Prostate gland (tissue), 2 donors: ENCODE measurements at regions not wholly inside any gene's neighbourhood (a gene's known extent, or its start where the extent isn't known, plus 50 kb on each side); places are given as distances from the start of the nearest gene placed in this dataset.

Experiments used
- DNase-seq: peaks from one replicate; pipeline ENCODE4 v3.0.0-alpha.2; 2019; ENCODE audit warnings: low spot score
- H3K27ac ChIP-seq, 2 donors: fragments of 200-600 bp; sonication (generic); 2 replicates each; pipeline ENCODE4 v1.5.1; 2017 to 2019
- H3K27me3 ChIP-seq: fragments of 200-600 bp; sonication (generic); replicated peaks from 2 replicates; pipeline ENCODE4 v1.5.1; 2019; ENCODE audit not compliant: insufficient read depth
- H3K36me3 ChIP-seq, 2 donors: fragments of 200-600 bp; sonication (generic); 1 replicate in 1 of 2; 2 replicates in 1 of 2; pipeline versions ENCODE4 v1.5.1 to v1.8.1; 2017 to 2019
- H3K4me1 ChIP-seq: fragments of 200-600 bp; sonication (generic); replicated peaks from 2 replicates; pipeline ENCODE4 v1.5.1; 2019
- H3K4me3 ChIP-seq, 2 donors: fragments of 200-600 bp; sonication (generic); 2 replicates each; pipeline ENCODE4 v1.5.1; 2017 to 2019
- H3K9me3 ChIP-seq: fragments of 200-600 bp; sonication (generic); 2 replicates; pipeline ENCODE4 v1.5.1; 2017
- CTCF ChIP-seq, 4 experiments: fragments of 200-600 bp in 2 of 4; fragments of 450-650 bp in 2 of 4; sonication (generic) in 2 of 4; IDR thresholded peaks; 1 replicate in 3 of 4; 2 replicates in 1 of 4; pipeline ENCODE4 v1.5.1; 2016 to 2019; ENCODE audit warnings: antibody characterized with exemption in 4 of 4, mild to moderate bottlenecking in 2 of 4, moderate library complexity in 2 of 4
- POLR2A ChIP-seq: fragments of 450-650 bp; IDR thresholded peaks from one replicate; pipeline ENCODE4 v1.6.1; 2016; ENCODE audit warnings: antibody characterized with exemption, mild to moderate bottlenecking
- POLR2AphosphoS5 ChIP-seq: sonication (generic); formaldehyde crosslinking; IDR thresholded peaks from one replicate; pipeline ENCODE4 v1.6.1; 2017; ENCODE audit warnings: antibody characterized with exemption
- WGBS: methylation state at CpG from one replicate; pipeline ENCODE4 v1.1.5; 2018; 5-methylcytosine and 5-hydroxymethylcytosine counted together
- intact Hi-C: fragments of 100-400 bp; cut with DNase I; formaldehyde crosslinking; loops from one replicate; pipeline ENCODE4 v1.14.2; 2022

DNA sequence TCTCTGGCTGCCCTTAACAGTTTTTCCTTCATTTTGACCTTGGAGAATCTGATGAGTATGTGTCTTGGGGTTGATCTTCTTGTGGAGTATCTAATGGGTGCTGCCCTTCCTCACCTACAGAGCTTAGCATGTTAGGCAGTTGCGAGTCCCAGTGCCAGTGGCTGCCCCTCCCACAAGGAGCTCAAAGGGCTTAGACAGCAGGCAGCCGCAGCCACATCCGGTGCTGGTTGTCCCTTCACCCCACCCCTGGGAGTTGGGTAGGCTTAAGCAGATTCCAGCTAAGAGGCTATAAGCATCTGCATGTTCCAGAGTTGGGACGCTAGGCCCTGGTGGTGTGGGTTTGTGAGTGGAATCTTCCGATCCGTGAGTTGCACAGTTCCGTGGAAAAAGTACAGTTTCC is 322.1 kb upstream of the ARX start:
- Histone ChIP-seq H3K36me3 (no peaks in the 10 kb centered on the region), H3K4me1 (no peaks in the 10 kb centered on the region), H3K27me3 (no peaks in the 10 kb centered on the region), H3K27ac (no peak overlapping the region), H3K4me3 (no peak overlapping the region), H3K9me3 (no peaks in the 10 kb centered on the region)
- DNase-seq = no peak
- WGBS = 81% methylated on average over 2 of the region's 7 CpGs
- TF ChIP-seq POLR2A (no peak), CTCF (IDR thresholded peaks at IDR 0.05) (no peak), POLR2AphosphoS5 (no peak)
- intact Hi-C loops = no loop called here

- no peaks in the 10 kb centered on the region for H3K36me3 ChIP-seq
Observed at GRCh38 chrX:25300994-25301393, 285.2 kb upstream of the ARX start.

DNA sequence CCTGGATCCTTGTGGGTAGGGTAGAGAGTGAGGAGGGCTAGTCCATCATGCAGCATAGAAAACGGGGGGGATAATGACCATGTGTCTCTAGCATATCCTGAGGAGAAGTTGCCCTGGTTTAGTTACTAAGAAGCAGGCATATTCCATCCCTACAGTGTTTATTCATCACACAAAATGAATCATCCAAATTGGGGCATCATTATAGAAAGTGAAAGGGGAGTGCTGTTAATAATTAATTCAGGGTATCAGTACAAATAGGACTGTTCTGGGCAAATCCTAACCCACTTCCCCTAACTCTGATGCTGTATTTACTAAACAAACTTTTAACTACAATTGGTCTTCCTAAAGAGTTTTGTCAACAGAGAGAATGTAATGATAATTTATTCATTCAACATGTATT is 281.1 kb upstream of the ARX start:
- no peak for DNase-seq
- WGBS = 69% methylated on average over 1 of the region's 1 CpG
- intact Hi-C loops = no loop called here
- TF ChIP-seq POLR2AphosphoS5 (no peak), POLR2A (no peak), CTCF (IDR thresholded peaks at IDR 0.05) (no peak)
- no peak overlapping the region for H3K4me3 ChIP-seq
- H3K27ac ChIP-seq = no peak overlapping the region
- H3K36me3 ChIP-seq = no peaks in the 10 kb centered on the region
- H3K27me3 ChIP-seq = no peaks in the 10 kb centered on the region
- H3K9me3 ChIP-seq = no peaks in the 10 kb centered on the region
- H3K4me1 ChIP-seq = no peaks in the 10 kb centered on the region

More at GRCh38 chrX:25300994-25301393, 285.2 kb upstream of the ARX start:
- Histone ChIP-seq H3K9me3 (no peaks in the 10 kb centered on the region), H3K4me3 (no peak overlapping the region), H3K27ac (no peak overlapping the region), H3K27me3 (no peaks in the 10 kb centered on the region), H3K4me1 (no peaks in the 10 kb centered on the region)
- intact Hi-C loops = no loop called here
- WGBS = 76% methylated on average over 2 of the region's 2 CpGs
- DNase-seq = no peak
- TF ChIP-seq CTCF (IDR thresholded peaks at IDR 0.05) = no peak
- no peak for TF ChIP-seq POLR2AphosphoS5
- no peak for TF ChIP-seq POLR2A

- no peaks in the 10 kb centered on the region for H3K27me3 ChIP-seq
- no peak overlapping the region for H3K4me3 ChIP-seq
- H3K36me3 ChIP-seq = no peaks in the 10 kb centered on the region
- no peak for DNase-seq
- H3K4me1 ChIP-seq = no peaks in the 10 kb centered on the region
- intact Hi-C loops = no loop called here
- H3K27ac ChIP-seq = no peak overlapping the region
- no peaks in the 10 kb centered on the region for H3K9me3 ChIP-seq
- 26% methylated on average over 4 of the region's 4 CpGs for WGBS
- TF ChIP-seq POLR2A (no peak), CTCF (IDR thresholded peaks at IDR 0.05) (no peak), POLR2AphosphoS5 (no peak)
Observed at GRCh38 chrX:25295466-25295865, 279.7 kb upstream of the ARX start.

DNA sequence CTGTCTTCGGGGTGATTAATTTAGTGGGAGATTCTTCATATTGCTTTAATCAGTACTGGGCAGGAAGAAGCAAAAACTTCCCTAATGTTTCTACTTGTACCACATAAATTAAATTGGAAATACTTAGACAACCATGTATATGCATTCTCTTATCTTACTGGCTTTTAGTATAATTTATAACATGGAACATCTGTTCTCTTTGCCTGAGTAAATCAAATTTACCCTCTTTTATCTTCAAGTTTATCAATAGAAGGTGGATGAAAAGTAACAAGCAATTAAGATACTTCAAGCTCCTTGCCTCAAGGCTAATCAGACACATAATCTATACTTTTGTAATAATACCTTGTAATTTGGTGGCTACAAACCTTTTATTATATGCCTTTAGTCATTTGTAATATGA is 274.4 kb upstream of the ARX start:
- Histone ChIP-seq H3K36me3 (no peaks in the 10 kb centered on the region), H3K4me3 (no peak overlapping the region), H3K4me1 (no peaks in the 10 kb centered on the region), H3K27ac (no peak overlapping the region), H3K9me3 (no peaks in the 10 kb centered on the region), H3K27me3 (no peaks in the 10 kb centered on the region)
- TF ChIP-seq POLR2AphosphoS5 (no peak), POLR2A (no peak), CTCF (IDR thresholded peaks at IDR 0.05) (no peak)
- intact Hi-C loops = no loop called here
- WGBS = 44% methylated on average over 1 of the region's 1 CpG
- DNase-seq = no peak
